Fibroblast of the aortic adventitia (primary cell): ENCODE measurements at regions not wholly inside any gene's neighbourhood (a gene's known extent, or its start where the extent isn't known, plus 50 kb on each side); places are given as distances from the start of the nearest gene placed in this dataset.
A peak's percentile ranks its signal among the peaks of the same experiment; 100 is the strongest.

Source experiments
- DNase-seq: peaks from one replicate; pipeline ENCODE4 v3.0.0-alpha.2; 2010; ENCODE audit warnings: low read depth
- H3K4me3 ChIP-seq: 2 replicates; pipeline ENCODE4 v1.5.1; 2011; ENCODE audit warnings: low read depth, mild to moderate bottlenecking, control low read depth, low read length, moderate library complexity
- TF ChIP-seq, protein P1 (sequence below): IDR thresholded peaks from 2 replicates; pipeline ENCODE4 v1.5.1; 2011; ENCODE audit warnings: mild to moderate bottlenecking, low read length, control low read depth, inconsistent platforms; ENCODE audit not compliant: insufficient read depth

DNA sequence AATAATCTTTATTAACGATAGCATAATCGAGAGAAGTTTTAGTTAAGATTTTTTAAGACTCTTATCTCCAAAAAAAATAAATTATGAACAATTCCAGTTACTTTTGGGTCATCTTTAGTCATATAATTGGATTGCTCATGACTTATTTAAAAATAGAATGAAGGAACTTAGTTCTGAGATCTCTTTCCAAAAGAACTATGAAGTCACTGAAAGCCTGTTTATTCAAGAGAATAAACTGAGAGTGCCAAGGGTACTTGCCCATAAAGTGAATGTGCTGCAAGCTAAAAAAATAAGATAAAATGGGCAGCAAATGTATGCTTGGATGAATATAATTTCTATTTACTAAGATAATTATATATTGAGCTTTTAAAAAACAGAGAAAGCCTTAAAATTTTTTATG is 176.5 kb upstream of the PLSCR5 start:
- TF ChIP-seq, protein P1, sequence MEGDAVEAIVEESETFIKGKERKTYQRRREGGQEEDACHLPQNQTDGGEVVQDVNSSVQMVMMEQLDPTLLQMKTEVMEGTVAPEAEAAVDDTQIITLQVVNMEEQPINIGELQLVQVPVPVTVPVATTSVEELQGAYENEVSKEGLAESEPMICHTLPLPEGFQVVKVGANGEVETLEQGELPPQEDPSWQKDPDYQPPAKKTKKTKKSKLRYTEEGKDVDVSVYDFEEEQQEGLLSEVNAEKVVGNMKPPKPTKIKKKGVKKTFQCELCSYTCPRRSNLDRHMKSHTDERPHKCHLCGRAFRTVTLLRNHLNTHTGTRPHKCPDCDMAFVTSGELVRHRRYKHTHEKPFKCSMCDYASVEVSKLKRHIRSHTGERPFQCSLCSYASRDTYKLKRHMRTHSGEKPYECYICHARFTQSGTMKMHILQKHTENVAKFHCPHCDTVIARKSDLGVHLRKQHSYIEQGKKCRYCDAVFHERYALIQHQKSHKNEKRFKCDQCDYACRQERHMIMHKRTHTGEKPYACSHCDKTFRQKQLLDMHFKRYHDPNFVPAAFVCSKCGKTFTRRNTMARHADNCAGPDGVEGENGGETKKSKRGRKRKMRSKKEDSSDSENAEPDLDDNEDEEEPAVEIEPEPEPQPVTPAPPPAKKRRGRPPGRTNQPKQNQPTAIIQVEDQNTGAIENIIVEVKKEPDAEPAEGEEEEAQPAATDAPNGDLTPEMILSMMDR = no peak
- DNase-seq = peak; percentile 70
- no peak overlapping the region for H3K4me3 ChIP-seq

DNA sequence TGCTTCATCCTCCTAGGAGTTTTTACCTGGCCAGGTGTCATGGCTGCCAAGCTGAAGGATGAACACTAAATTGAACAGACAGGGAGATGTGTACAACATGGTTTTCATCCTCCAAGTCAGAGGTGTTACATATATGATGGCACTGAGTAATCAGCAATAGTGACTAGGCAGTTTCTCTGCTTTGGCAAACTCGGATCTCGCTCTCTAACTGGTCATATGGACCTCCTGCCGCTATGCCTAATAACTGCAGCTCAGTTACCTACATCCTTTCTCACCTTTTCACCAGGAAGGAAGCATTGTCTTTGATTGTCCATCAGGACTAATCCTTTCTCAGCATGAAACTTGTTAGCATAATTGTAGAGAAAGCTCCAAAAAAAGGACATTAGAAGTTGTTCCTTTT is 175.9 kb upstream of the PLSCR5 start:
- no peak overlapping the region for H3K4me3 ChIP-seq
- TF ChIP-seq, protein P1 = no peak
- DNase-seq = peak; percentile 27

DNA sequence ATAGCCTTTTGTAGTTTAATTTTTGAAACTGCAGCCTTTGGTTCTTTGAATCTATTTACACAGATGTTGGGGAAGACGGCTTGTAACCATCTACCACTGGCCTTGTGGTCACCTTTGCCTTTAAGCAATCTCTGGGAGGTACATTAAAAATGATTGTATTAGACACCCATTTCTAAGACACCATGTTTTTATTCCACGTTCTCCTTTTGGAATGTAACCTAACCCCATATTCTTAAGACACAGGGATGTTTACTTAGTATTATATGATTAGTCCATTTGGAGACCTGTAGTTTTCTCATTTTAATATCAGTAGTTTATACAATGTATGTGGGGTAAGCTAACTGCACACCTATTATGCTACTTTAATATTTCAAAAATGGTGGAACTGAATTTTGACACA is 175.1 kb upstream of the PLSCR5 start:
- H3K4me3 ChIP-seq = no peak overlapping the region
- DNase-seq = no peak
- TF ChIP-seq, protein P1 = no peak

DNA sequence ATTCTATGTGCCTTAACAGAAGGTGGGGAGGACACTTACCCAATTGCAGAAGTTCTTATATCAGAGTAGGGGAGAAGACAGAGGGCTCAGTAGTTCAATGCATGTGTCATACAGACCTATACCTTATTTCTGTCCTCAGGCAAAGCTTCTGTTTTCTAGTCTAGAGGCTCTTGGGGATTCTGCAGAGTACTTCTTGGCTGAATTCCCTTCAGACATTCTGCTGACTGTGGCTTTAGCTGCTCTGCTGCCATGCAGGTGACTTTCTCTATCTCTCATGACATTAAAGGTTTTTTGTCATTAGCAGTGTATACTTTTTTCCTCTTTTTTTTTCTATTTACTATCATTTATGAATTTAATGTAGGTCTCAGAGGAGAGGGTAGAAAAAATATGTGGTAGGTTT is 172.8 kb upstream of the PLSCR5 start:
- TF ChIP-seq, protein P1 = no peak
- DNase-seq = no peak
- no peak overlapping the region for H3K4me3 ChIP-seq

DNA sequence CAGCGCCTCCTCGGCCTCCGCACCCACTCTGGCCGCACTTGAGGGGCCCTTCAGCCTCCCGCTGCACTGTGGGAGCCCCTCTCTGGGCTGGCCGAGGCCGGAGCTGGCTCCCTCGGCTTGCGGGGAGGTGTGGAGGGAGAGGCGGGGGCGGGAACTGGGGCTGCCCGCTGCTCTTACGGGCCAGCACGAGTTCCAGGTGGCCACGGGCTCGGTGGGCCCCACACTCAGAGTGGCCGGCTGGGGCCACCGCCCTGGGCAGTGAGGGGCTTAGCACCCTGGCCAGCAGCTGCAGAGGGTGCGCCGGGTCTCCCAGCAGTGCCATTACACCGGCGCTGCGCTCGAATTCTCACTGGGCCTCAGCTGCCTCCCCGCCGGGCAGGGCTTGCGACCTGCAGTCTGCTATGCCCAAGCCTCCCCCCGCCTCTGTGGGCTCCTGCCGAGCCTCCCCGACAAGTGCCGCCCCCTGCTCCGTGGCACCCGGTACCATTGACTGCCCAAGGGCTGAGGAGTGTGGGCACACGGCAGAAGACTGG is 167.1 kb upstream of the PLSCR5 start:
- DNase-seq = no peak
- H3K4me3 ChIP-seq = no peak overlapping the region
- TF ChIP-seq, protein P1 = no peak

DNA sequence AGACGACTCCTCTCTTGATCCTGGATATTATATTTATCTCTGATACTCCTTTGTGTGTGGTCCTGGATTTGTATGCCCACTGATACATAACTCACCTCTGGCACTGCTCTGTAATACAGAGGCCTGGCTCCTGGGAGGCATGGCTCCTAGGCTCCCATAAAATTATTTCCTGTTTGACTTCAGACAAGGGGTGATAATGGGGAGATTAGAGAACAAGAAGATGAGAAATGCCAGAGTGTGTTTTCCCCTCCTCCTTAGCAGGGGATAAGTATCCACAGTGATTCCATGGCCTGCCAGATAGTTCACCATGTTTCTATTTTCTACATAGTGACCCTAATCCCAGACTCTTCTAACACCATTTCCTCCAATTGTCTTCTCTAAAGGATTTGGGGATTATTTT is 165.7 kb upstream of the PLSCR5 start:
- no peak overlapping the region for H3K4me3 ChIP-seq
- no peak for DNase-seq
- TF ChIP-seq, protein P1 = no peak

DNA sequence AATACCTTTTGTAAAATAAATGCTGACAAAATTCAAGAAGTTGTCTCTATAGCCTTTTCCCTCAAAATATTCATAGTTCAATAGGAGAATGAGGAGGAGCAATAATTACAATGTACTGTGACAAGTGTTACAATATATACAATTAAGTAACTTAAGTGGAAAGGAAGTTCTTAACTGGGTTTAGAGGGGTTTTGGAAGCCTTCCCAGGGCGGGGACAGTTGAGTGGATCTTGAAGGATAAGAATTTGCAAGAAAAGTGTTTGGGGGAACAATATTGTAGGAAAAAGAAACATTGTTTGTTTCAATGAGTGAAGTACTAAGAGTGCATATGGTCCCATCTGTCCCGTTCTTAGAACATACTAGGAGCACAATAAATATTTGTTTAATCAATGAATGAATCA is 165.2 kb upstream of the PLSCR5 start:
- DNase-seq = no peak
- TF ChIP-seq, protein P1 = no peak

More for the DNA sequence above, 165.2 kb upstream of the PLSCR5 start:
- H3K4me3 ChIP-seq = no peak overlapping the region
